Muscle layer of colon (tissue), 2 donors: ENCODE measurements at regions not wholly inside any gene's neighbourhood (a gene's known extent, or its start where the extent isn't known, plus 50 kb on each side); places are given as distances from the start of the nearest gene placed in this dataset.

Experiments
- H3K27ac ChIP-seq: one replicate; pipeline ENCODE4 v1.7.0; 2013; ENCODE audit warnings: low read depth, mild to moderate bottlenecking, low read length, moderate library complexity
- H3K27me3 ChIP-seq, 2 donors: one replicate each; pipeline ENCODE4 v1.7.0; 2013; ENCODE audit warnings: low read length in 2 of 2, mild to moderate bottlenecking in 2 of 2; ENCODE audit not compliant: insufficient read depth in 2 of 2, control insufficient read depth in 1 of 2
- H3K36me3 ChIP-seq: one replicate; pipeline ENCODE4 v1.7.0; 2013; ENCODE audit warnings: mild to moderate bottlenecking, low read length; ENCODE audit not compliant: insufficient read depth
- H3K4me1 ChIP-seq: one replicate; pipeline ENCODE4 v1.7.0; 2013; ENCODE audit warnings: mild to moderate bottlenecking, low read length; ENCODE audit not compliant: insufficient read depth
- H3K4me3 ChIP-seq, 2 donors: one replicate each; pipeline ENCODE4 v1.7.0; 2013; ENCODE audit warnings: low read length in 2 of 2, low read depth in 1 of 2, mild to moderate bottlenecking in 1 of 2, moderate library complexity in 1 of 2
- H3K9ac ChIP-seq: one replicate; pipeline ENCODE4 v1.7.0; 2013; ENCODE audit warnings: low read length
- H3K9me3 ChIP-seq: one replicate; pipeline ENCODE4 v1.7.0; 2013; ENCODE audit warnings: mild to moderate bottlenecking, low read length
- donor health status: abdominal sarcoma.
- donor health status: Adenocarcinoma of cecum.

DNA sequence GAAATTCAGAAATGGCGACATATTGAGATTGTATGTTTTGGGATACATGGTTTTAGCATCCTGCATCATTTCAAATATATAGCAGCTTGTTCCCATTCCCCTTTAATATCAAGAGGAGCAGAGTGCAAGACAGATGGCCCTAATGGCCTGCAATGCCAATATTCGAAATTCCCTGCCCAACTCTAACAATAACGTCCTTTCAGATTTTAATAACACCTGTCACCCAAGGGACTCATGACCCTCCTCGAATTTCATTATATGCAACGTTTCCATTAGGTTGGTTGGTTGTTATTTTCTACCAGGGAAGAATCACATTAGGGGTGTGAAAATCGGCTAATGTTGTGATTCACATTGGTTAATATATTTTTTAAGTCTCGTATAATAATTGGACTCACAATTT is 170.0 kb downstream of the TNFSF13B start:
- Histone ChIP-seq H3K27ac (no peak overlapping the region), H3K36me3 (no peaks in the 10 kb centered on the region), H3K4me3 (no peak overlapping the region), H3K9me3 (no peaks in the 10 kb centered on the region), H3K9ac (no peak overlapping the region), H3K4me1 (no peaks in the 10 kb centered on the region), H3K27me3 (no peaks in the 10 kb centered on the region)

GRCh38 chr13:108444448-108444847 is 174.9 kb downstream of the TNFSF13B start:
- no peaks in the 10 kb centered on the region for H3K4me1 ChIP-seq

DNA sequence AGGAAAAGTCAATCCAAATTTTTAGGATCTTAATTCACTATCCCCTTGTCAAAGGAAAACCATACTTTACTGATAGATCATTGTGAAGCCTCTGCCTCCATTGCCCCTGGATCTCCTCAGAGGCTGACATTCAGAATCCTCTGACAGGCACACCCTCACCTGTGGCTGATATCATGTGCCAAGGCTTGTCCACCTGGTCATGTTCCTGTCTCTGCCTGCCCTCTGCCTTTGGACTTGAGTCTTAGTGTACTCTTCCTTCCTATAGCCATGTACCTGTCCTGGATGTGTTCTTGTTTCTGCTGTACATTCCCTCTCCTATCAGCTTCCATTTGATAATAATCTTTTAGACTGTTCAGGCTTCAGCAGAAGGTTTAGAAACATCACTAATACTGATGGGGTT is 179.4 kb downstream of the TNFSF13B start:
- Histone ChIP-seq H3K4me3 (no peak overlapping the region), H3K27ac (no peak overlapping the region), H3K36me3 (no peaks in the 10 kb centered on the region), H3K27me3 (no peaks in the 10 kb centered on the region), H3K9ac (no peak overlapping the region), H3K4me1 (no peaks in the 10 kb centered on the region), H3K9me3 (no peaks in the 10 kb centered on the region)

More at GRCh38 chr13:108444448-108444847, 174.9 kb downstream of the TNFSF13B start:
- H3K4me3 ChIP-seq, result no peak overlapping the region
- H3K27me3 ChIP-seq, result no peaks in the 10 kb centered on the region
- no peak overlapping the region for H3K27ac ChIP-seq
- H3K9ac ChIP-seq, result no peak overlapping the region
- no peaks in the 10 kb centered on the region for H3K36me3 ChIP-seq
- no peaks in the 10 kb centered on the region for H3K9me3 ChIP-seq

DNA sequence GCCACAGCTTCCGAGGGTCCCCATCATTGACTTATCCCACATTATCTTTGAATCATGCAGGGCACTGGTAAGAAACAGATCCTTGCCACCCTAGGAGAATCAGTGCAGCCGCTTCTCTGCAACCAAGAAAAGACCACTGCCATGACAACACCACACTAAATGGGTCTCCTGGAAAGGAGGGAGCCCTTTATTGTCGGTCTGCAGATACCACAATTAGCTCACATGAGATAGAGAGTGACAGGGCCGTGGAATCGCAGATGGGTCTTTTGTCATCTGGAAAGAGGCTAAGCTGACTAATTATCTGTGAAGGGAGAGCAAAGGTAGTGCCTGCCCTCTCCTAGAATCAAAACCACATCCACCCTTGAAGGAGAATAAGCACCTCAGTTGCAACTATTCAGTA is 178.3 kb upstream of the MYO16 start:
- Histone ChIP-seq H3K9me3 (no peaks in the 10 kb centered on the region), H3K27me3 (no peaks in the 10 kb centered on the region), H3K9ac (no peak overlapping the region), H3K4me3 (no peak overlapping the region), H3K27ac (no peak overlapping the region), H3K36me3 (no peaks in the 10 kb centered on the region), H3K4me1 (no peaks in the 10 kb centered on the region)

- no peak overlapping the region for H3K4me3 ChIP-seq
- H3K27me3 ChIP-seq, result no peaks in the 10 kb centered on the region
- H3K4me1 ChIP-seq, result no peaks in the 10 kb centered on the region
- no peak overlapping the region for H3K9ac ChIP-seq
- H3K36me3 ChIP-seq, result no peaks in the 10 kb centered on the region
- no peak overlapping the region for H3K27ac ChIP-seq
- no peaks in the 10 kb centered on the region for H3K9me3 ChIP-seq
These were observed 174.1 kb upstream of the MYO16 start for GRCh38 chr13:108455320-108455719.

- no peaks in the 10 kb centered on the region for H3K36me3 ChIP-seq
- no peak overlapping the region for H3K9ac ChIP-seq
- no peaks in the 10 kb centered on the region for H3K27me3 ChIP-seq
- H3K9me3 ChIP-seq, result no peaks in the 10 kb centered on the region
- no peaks in the 10 kb centered on the region for H3K4me1 ChIP-seq
- no peak overlapping the region for H3K27ac ChIP-seq
- H3K4me3 ChIP-seq, result no peak overlapping the region
These were observed 169.4 kb upstream of the MYO16 start for GRCh38 chr13:108460043-108460442.

- Histone ChIP-seq H3K27me3 (no peaks in the 10 kb centered on the region), H3K27ac (no peak overlapping the region), H3K4me1 (no peaks in the 10 kb centered on the region), H3K9ac (no peak overlapping the region), H3K9me3 (no peaks in the 10 kb centered on the region), H3K36me3 (no peaks in the 10 kb centered on the region), H3K4me3 (no peak overlapping the region)
These were observed 168.7 kb upstream of the MYO16 start for GRCh38 chr13:108460746-108461145.

DNA sequence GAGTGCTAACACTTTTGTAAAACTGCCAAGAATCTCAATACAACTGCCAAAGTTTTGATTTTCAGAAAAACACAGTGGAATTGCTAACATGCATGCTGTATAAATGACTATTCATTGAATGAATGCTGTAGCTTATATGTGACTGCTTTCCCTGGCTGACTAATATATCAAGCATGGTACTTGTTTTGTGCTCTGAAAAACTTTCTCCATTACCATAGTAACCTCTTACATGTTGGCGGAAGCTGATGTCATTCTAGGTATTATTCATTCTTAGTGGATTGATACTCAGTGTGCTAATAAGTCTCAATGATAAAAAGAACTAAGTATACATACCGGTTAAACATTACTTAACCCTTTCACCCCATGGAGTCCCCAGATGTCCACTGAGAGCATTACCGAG is 166.1 kb upstream of the MYO16 start:
- H3K9me3 ChIP-seq, result no peaks in the 10 kb centered on the region
- H3K4me3 ChIP-seq, result no peak overlapping the region
- H3K27ac ChIP-seq, result no peak overlapping the region
- H3K9ac ChIP-seq, result no peak overlapping the region
- no peaks in the 10 kb centered on the region for H3K27me3 ChIP-seq
- H3K36me3 ChIP-seq, result no peaks in the 10 kb centered on the region
- H3K4me1 ChIP-seq, result no peaks in the 10 kb centered on the region

- H3K9ac ChIP-seq, result no peak overlapping the region
- H3K36me3 ChIP-seq, result no peaks in the 10 kb centered on the region
- no peak overlapping the region for H3K4me3 ChIP-seq
- H3K9me3 ChIP-seq, result no peaks in the 10 kb centered on the region
- H3K27ac ChIP-seq, result no peak overlapping the region
- no peaks in the 10 kb centered on the region for H3K4me1 ChIP-seq
- H3K27me3 ChIP-seq, result no peaks in the 10 kb centered on the region
These were observed 158.5 kb upstream of the MYO16 start for GRCh38 chr13:108470921-108471320.

DNA sequence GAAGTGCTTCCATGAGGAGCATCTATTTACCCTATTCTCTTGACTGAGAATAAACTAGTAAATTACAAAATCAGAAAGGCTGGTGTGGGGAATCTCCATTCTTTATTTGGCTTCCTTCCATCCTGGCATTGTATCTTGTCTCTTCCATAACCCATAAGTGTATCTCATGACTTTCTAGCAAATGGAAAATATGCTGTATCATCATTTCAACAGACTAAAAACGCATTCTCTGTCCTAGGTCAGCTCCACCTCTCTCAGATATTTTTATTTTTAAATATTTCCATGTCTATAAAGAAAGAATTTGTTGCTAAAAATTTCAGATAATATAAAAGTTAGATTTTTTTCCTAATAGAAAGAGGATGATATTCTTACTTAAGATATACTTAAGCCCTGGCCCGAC is 154.2 kb upstream of the MYO16 start:
- H3K9ac ChIP-seq, result no peak overlapping the region
- H3K9me3 ChIP-seq, result no peaks in the 10 kb centered on the region
- no peaks in the 10 kb centered on the region for H3K27me3 ChIP-seq
- no peaks in the 10 kb centered on the region for H3K4me1 ChIP-seq
- H3K36me3 ChIP-seq, result no peaks in the 10 kb centered on the region
- no peak overlapping the region for H3K4me3 ChIP-seq
- H3K27ac ChIP-seq, result no peak overlapping the region

DNA sequence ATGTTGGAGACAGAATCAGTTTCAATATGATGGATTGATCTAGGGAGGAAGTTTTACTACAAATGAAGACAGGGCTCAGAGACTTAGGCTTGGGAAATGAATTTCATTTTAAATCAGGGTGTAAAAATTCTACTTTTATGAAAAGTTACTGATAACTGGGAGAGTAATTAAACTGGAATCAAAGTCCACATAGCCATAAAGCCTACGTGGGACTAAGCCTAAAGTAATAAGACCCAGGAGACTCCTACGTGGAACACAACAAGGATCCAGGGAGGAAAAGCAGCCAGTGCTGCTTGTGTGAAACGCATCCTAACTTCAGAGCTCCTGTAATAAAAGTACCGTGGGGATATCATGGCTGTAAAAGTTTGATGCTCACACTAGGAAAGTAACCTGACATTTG is 152.0 kb upstream of the MYO16 start:
- H3K27ac ChIP-seq, result no peak overlapping the region
- no peaks in the 10 kb centered on the region for H3K9me3 ChIP-seq
- no peaks in the 10 kb centered on the region for H3K4me1 ChIP-seq
- no peak overlapping the region for H3K9ac ChIP-seq
- H3K36me3 ChIP-seq, result no peaks in the 10 kb centered on the region
- no peak overlapping the region for H3K4me3 ChIP-seq
- no peaks in the 10 kb centered on the region for H3K27me3 ChIP-seq

- no peak overlapping the region for H3K9ac ChIP-seq
- H3K9me3 ChIP-seq, result no peaks in the 10 kb centered on the region
- H3K36me3 ChIP-seq, result no peaks in the 10 kb centered on the region
- H3K27me3 ChIP-seq, result no peaks in the 10 kb centered on the region
- no peak overlapping the region for H3K4me3 ChIP-seq
- H3K4me1 ChIP-seq, result no peaks in the 10 kb centered on the region
- no peak overlapping the region for H3K27ac ChIP-seq
These were observed 151.2 kb upstream of the MYO16 start for GRCh38 chr13:108478179-108478578.
